RWPE1 (cell line): ENCODE measurements at regions not wholly inside any gene's neighbourhood (a gene's known extent, or its start where the extent isn't known, plus 50 kb on each side); places are given as distances from the start of the nearest gene placed in this dataset.

ENCODE experiments used
- CTCF ChIA-PET: fragments of 350-600 bp; sonication (Branson Sonifier 250); formaldehyde crosslinking; extraction: SDS; loops from one replicate; lab custom pipeline; 2021; lab: Yijun Ruan, JAX
- POLR2A ChIA-PET: fragments of 400-600 bp; formaldehyde crosslinking; extraction: SDS; loops from one replicate; lab custom pipeline; 2020; ENCODE audit warnings: antibody characterized with exemption; ENCODE audit not compliant: low non-redundant PET; lab: Yijun Ruan, JAX
- DNase-seq: peaks from one replicate; pipeline ENCODE4 v3.0.0; 2012; ENCODE audit warnings: low spot score
- H3K27ac ChIP-seq: fragments of 450-650 bp; 2 replicates; pipeline ENCODE4 v1.5.1; 2017
- CTCF ChIP-seq: fragments of 450-650 bp; conservative IDR thresholded peaks from 2 replicates; pipeline ENCODE4 v1.5.1; 2017; ENCODE audit warnings: low read depth, mild to moderate bottlenecking

DNA sequence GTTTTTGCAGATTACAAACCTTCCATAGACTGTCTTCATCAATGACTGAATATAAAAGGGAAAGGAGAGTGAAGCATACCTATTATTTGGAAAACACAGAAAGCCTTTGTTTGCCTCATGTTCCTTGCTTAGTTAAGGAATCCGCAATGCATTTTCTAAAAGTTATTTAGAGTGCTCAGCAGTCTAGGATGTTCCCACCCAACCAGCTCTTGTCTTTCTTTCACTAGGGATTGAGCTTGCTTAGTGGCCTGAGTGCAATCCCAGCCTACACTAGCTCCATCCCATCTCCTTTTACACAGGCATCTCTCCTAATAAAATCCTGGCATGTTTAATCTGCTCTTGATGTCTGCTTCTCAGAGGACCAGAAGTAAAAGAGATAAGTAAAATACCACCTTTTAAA is 850.5 kb upstream of the GJE1 start:
- CTCF ChIA-PET: interaction anchor here (0.5 kb wide), 1 partner anchor 882 kb away, joined by 3 read pairs; no protein-coding TSS in a partner anchor
- no peak overlapping the region for H3K27ac ChIP-seq
- POLR2A ChIA-PET: no interaction called here

GRCh38 chr6:141269684-141270083 is 863.0 kb upstream of the GJE1 start:
- no peak for DNase-seq
- H3K27ac ChIP-seq: no peak overlapping the region
- CTCF ChIA-PET: no interaction called here
- POLR2A ChIA-PET: no interaction called here
- TF ChIP-seq CTCF: no peak

More for the DNA sequence above, 850.5 kb upstream of the GJE1 start:
- TF ChIP-seq CTCF: no peak
- no peak for DNase-seq

- ChIA-PET POLR2A (no interaction called here), CTCF (interaction anchor here (0.7 kb wide), 1 partner anchor 430 kb away, joined by 6 read pairs; no protein-coding TSS in a partner anchor)
- no peak overlapping the region for H3K27ac ChIP-seq
- no peak for DNase-seq
- TF ChIP-seq CTCF: no peak
Observed at GRCh38 chr6:141267420-141267819, 865.3 kb upstream of the GJE1 start.

GRCh38 chr6:141265756-141266623 is 866.7 kb upstream of the GJE1 start:
- no peak overlapping the region for H3K27ac ChIP-seq
- DNase-seq: no peak
- POLR2A ChIA-PET: no interaction called here
- no peak for TF ChIP-seq CTCF
- CTCF ChIA-PET: interaction anchor here (0.6 kb wide), 2 partner anchors 756 to 920 kb away, joined by 3 read pairs; no protein-coding TSS in a partner anchor

GRCh38 chr6:141264101-141264500 is 868.6 kb upstream of the GJE1 start:
- H3K27ac ChIP-seq: no peak overlapping the region
- ChIA-PET POLR2A (no interaction called here), CTCF (interaction anchor here (0.6 kb wide), 1 partner anchor 276 kb away, joined by 5 read pairs; no protein-coding TSS in a partner anchor)
- DNase-seq: no peak
- TF ChIP-seq CTCF: no peak

DNA sequence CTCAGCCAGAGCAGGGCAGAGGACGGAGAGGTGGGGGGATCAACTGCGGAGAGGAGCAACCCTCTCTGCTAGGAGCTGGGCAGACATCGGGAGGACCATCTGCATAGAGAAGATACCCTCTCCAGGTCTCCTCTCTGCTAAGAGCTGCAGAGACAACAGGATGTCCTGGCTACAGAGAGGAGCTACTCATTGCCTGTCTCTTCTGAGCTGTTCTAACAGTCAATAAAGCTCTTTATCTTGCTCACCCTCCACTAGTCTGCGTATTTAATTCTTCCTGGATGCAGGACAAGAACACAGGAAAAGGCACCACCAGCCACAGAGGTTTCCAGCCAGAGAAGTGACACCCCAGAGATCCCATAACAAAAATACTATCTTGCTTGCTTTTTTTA is 871.1 kb upstream of the GJE1 start:
- TF ChIP-seq CTCF: no peak
- H3K27ac ChIP-seq: no peak overlapping the region
- DNase-seq: no peak
- CTCF ChIA-PET: interaction anchor here (1.5 kb wide), 1 partner anchor 11 kb away, joined by 3 read pairs; no protein-coding TSS in a partner anchor
- POLR2A ChIA-PET: no interaction called here
